ENCODE measurements at regions not wholly inside any gene's neighbourhood (a gene's known extent, or its start where the extent isn't known, plus 50 kb on each side); places are given as distances from the start of the nearest gene placed in this dataset.
"Not testable (repeated sequence)": the region's sequence is repeated elsewhere in the genome, so short reads cannot be mapped to it uniquely, and the experiment has no call there.

DNA sequence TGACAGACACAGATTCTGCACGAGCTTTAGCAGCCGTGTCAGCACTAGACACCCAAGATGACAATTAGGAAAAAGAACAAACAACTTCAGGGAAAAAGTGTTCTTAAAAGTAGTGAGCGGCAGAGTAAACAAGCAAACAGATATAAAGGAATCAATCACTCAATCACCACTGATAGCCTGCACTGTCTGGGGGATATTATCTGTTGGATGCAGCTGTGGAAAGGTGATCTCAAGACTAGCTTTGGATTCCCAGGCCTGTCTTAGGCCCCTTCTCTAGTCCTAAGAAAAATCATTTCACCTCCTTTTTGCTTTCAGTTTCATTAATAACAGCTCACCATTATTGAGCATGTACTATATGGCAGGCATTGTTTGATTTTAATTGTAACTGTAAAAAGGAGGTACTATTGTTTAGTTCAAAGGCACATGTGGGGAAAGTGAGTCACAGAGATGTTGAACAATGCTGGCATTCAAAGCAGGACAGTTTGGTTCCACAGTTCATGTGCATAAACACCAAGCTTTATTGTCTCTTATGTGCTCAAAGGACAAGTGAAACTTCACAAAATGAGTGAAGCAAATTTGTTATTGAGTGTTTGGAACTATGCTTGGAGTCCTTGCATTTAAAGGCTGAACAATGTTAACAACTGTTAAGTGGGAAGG, 147.3 kb upstream of the TCF4 start:
- no peak for DNase-seq (ENCODE audit: low spot score)

DNA sequence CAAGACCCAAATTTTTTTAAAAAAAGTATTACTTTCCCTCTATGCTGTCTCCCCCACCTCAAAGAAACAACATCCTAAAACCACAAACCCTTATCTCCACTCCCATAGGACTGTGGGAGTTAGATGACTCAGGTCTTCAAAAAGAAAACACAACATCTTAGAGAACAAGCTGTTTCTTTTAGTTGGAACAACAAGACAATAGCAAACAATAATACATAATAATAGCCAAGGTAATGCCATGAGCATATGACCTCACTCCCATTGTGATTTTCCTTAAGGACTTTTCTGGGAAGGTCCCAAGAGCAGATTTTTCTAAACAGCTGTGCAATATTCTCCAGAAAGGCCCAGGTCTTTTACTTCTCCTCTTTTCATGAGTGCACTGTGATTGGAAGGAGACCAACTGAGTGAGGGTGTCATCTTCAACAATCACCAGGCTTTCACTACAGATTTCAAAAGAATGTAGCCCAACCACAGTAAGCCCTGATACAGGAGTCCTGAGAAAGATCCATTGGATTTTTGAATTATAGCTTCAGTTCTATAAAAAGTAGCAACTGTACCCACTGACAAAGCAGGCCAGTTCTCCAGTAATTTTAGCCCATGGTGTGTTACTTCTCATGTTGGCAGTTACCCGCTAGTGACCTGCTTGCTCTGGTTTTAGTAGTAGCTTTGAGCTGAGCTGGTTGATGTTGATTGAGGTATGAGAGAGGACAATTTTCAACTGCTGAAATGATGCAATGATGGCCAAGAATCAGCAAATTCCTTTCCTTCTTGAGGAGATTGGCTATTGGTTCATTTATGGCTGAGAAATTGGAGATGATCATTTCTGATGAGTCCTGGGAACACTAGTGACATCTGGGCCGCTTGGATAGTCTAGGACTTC, 144.5 kb upstream of the TCF4 start:
- DNase-seq (ENCODE audit: low spot score): no peak

DNA sequence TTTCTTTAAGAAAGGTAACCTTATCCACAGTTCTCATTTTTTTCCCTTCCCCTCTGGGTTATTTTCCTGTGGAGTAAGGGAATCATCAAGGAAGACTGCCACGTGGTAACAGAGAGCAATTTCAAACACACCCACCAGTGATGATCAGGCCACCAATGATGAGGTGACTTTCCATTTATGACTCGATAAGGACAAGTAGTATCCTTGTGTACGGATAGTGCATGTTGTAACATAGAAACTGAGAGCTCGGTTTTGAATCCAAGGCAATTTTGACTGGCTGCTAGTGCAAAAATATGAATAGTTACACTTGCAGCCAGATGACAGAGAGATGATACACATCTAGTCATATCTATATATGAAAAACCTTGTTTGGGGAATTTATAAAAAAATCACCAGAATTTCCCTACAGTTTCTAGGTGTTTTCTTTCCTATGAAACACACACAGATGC, 143.6 kb upstream of the TCF4 start:
- no peak for DNase-seq (ENCODE audit: low spot score)

DNA sequence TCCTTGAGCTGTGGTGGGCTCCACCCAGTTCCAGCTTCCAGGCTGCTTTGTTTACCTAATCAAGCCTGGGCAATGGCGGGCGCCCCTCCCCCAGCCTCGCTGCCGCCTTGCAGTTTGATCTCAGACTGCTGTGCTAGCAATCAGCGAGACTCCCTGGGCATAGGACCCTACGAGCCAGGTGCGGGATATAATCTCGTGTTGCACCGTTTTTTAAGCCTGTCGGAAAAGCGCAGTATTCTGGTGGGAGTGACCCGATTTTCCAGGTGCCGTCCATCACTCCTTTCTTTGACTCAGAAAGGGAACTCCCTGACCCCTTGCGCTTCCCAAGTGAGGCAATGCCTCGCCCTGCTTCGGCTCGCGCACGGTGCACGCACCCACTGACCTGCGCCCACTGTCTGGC, 133.0 kb upstream of the TCF4 start:
- not testable (repeated sequence) for DNase-seq (ENCODE audit: low spot score)

DNA sequence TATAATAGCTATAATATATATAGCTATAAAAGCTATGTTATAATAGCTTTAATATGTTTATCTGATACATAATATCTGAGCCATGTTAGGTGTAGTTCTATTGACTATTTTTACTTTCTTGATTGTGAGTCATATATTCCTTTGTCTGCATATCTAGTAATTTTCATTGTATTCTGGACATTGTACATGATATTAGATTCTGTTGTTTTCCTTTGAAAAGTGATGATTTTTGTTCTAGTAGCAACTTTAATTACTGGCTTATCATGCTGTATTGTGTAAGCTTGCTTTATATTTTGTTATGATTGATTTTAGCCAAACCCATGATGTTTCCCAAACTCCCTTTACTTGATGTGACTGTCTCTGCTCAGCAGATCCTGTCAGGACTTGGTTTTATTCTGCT, 125.7 kb upstream of the TCF4 start:
- no peak for DNase-seq (ENCODE audit: low spot score)

DNA sequence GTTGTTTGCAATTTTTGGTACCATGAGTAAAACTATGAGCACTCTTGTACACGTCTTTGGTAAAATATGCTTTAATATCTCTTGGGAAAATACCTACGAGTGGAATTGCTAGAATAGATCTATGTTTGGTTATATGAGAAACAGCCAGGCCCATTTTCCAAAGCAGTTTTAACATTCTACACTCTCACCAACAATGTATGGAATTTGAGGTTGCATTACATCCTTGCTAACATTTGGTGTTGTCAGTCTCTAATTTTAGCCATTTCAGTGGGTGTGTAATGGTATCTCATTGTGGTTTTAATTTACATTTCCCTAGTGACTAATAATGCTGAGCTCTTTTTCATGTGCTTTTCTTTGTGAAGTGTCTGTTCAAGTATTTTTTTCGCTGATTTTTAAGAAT, 118.9 kb upstream of the TCF4 start:
- DNase-seq (ENCODE audit: low spot score): no peak

DNA sequence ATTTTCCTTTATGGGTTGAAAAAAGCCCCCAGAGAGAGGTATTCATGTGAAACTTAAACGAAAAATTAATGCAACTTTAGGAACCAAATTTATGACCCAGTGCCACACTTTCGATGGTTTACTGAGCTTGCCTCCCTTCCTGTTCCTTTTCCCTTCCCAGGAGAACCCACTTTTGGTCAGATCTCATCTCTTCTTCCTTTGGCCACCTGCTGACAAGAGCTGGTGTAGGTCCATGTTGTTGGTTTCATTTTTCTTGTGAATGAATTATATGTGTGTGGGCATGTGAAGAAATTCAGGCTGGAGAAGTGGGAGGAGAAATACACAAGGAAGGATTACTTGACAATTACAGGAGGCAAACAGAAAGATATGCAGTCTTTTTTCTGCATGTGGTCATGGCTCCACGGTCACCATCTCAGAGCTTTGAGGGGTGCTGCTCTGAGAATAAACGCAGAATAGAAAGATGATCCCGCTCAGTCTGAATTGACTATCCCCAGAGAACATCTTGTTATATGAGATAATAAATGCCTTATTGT, 111.3 kb upstream of the TCF4 start:
- DNase-seq (ENCODE audit: low spot score): no peak

DNA sequence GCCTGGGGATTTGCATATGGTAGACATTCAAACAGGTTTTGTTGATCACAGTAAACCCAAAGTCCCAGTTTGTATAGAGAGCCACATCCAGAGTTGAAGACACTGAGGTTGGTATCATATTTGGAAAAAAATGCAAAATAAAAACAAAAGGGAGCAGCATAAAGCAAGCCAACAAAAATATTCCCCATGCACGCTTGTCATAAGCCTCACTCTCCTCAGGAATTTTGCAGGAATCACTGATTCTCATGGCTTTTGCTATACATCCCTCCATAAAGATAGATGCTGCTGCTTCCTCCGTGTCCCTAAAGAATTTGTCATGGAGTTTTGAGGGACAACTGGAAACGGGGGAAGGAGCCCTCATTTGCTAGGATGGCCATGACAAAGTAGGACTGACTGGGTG, 108.8 kb upstream of the TCF4 start:
- DNase-seq (ENCODE audit: low spot score): no peak

DNA sequence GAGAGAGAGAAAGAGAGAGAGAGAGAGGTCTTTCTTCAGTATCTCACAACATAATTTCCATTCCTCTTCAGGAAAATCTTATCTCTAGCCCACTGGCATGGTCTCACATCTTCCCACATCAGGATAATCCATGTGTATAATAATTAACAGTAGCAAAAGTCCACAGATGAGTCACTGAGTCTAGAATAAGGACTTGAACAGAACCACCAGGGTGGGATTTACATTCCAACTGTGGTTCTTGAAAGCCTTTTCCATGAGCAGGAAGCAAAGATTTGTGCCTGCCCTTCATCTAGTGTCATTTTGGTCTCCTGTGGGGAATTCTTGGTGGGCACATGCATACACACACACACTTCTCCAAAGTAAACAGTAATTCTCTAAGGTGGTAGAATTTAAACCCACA, 107.1 kb upstream of the TCF4 start:
- no peak for DNase-seq (ENCODE audit: low spot score)

DNA sequence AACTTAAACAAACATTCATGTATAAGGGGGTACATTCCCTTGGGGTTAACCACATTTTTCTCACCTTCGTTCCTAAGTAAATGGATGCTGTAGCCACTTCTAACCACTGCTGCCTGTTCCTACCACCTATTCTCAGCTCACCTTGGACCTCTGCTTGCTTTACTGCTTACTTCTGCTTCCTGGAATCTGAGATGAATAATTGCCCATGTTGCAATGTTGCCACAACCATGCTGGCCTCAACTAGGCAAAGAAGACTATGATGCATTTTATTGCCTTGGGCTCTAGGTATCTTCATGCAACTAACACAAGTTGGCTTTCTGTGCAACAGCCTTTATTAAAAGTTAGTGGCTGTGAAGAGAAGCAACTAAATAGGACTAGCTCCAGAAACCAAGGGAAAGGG, 106.3 kb upstream of the TCF4 start:
- no peak for DNase-seq (ENCODE audit: low spot score)

DNA sequence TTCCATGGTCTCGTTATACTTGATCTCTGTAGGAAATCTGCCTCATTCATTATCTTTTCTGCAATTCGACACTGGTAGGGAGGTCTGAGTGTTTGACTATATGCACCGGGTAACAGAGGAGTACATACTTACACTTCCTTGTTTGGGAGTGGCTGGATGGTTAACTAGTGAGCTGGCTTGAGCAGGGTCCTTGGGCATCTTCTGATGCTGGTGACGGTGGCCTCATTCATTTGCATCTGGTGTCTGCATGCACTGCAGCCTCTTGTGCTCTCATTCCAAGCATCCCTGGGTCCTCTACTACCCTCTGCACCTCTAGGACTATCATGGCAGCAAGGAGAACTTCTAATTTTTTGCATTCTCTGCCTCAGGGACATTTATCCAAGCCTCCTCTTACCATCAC, 100.0 kb upstream of the TCF4 start:
- DNase-seq (ENCODE audit: low spot score): no peak

DNA sequence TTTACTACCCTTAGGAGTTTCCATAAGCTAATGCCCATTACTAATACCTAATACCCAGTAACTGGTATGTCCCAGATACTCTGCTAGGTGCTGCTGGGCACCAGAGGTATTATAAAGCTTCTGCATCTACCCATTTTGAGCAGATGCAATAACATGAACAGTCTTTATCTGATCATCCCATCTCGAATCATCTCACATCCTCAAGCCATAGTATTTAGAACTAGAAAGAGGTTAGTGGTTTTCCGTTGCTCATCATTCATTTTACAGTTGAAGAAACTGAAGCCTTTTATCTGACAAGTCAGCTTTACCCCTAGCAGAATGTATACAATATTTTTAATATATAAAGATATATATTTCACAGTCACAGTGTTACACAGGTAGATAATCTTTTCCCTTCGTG, 99.1 kb upstream of the TCF4 start:
- DNase-seq (ENCODE audit: low spot score): no peak

DNA sequence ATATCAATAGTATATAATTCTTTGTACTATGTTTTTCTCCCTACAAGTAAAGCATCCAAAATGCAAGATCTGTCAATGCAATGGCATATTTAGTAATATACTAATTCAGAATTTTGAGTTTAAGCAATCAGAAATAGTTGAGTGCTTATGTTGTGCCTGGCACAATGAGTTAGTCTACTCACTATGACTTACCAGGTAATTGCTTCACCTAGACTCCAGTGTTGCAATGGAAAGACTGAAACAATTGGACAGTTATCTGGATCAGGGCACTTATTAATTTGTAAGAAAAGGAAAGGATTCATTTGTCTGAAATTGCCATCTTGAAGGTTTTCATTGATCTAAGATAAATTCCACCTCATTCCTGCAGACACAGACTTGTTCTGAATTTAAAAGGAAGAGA, 97.6 kb upstream of the TCF4 start:
- DNase-seq (ENCODE audit: low spot score): no peak

DNA sequence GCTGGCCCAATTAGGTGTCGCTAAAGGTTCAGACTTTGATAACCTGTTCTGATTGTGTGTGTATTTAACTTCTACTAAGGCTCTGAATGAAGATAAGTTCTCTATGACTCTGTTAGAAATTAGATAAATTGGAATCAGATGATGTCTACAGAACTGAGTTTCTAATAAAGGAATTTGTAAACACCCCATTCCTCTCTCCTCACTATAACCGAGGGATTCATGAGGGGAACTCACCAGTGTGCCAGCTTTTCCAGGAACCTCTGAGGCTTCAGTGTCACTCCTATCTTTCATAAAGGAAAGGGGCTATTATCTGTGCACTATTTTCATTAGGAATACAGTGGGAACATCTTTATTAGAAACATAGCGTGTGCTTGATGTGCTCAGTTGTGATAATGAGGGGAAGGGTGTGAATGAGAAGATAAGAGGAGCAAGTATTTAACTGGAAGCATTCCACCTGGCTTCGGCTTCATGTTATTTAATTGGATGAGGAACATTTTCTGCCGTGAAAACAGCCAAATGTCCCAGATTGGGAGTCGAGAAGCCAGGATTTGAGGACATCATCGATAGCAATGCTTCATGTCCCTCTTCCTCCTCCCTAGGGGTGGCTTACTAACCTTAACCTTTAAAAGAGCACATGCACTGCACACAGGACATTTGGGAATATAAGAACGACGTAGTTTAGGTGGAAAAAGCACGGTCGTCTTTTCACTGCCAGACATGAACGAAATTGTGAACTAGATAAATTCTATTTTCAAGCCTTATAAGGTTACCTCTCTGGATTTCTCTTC, 84.8 kb upstream of the TCF4 start:
- DNase-seq (ENCODE audit: low spot score): peak; percentile 66

DNA sequence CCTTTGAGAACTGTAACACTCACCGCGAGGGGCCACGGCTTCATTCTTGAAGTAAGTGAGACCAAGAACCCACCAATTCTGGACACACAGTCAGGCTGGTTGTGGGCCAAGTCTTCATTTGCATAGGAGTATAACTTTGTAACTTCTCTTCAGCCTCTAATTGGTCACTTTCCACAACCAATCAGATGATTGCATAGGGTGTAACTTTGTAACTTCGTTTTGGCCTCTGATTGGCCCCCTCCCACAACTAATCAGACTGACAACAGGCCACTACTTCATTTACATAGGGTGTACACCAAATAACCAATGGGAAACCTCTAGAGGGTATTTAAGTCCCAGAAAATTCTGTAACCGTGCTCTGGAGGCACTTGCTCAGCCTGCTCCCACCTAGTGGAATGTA, 77.5 kb upstream of the TCF4 start:
- DNase-seq (ENCODE audit: low spot score): no peak

DNA sequence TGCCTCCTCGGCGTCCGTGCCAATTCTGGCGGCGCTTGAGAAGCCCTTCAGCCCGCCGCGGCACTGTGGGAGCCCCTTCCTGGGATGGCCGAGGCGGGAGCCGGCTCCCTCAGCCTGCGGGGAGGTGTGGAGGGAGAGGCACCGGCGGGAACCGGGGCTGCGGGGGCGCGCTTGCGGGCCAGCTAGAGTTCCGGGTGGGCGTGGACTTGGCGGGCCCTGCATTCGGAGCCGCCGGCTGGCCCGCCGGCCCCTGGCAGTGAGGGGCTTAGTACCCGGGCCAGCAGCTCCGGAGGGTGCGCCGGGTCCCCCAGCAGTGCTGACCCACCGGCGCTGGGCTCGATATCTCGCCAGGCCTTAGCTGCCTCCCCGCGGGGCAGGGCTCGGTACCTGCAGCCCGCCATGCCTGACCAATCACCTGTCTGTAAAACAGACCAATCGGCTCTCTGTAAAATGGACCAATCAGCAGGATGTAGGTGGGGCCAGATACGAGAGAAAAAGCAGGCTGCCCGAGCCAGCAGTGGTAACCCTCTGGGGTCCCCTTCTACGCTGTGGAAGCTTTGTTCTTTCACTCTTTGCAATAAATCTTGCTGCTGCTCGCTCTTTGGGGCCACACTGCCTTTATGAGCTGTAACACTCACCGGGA, 76.9 kb upstream of the TCF4 start:
- DNase-seq (ENCODE audit: low spot score): not testable (repeated sequence)

DNA sequence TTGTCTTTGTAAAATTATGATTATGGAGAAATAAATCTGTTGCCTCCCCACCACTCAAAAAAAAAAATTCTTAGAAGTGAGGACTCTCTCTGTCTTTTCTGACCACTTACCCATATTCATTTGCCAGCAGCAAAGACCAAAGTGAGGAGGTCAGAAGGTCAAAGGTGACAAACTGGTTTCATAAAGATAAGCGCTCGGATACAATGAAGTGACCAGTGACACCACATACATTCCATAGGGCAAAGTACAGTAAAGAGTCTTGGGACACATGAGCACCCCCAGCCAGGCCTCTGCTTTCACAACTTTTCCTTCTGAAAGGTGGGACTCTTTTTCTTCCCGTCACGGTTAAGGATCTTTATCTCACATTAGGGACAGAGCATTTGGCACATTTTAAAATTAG, 75.9 kb upstream of the TCF4 start:
- DNase-seq (ENCODE audit: low spot score): no peak

DNA sequence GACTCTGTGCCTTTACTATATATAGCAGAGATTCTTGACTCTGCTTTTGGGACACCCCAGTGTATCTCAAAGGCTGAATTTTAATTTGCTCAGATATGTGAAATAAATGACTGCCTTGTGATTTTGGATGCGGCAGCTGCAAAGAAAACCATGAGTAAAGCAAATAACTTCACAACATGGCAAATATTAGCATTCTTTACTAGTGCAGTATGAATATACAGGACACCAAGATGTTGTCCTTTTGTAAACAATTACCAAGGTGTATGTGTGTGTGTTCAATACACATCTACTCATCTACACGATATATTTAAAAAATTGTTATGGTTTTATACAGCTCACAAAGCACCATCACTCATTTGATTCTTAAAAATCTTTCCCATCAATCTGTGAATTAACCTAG, 70.6 kb upstream of the TCF4 start:
- no peak for DNase-seq (ENCODE audit: low spot score)

DNA sequence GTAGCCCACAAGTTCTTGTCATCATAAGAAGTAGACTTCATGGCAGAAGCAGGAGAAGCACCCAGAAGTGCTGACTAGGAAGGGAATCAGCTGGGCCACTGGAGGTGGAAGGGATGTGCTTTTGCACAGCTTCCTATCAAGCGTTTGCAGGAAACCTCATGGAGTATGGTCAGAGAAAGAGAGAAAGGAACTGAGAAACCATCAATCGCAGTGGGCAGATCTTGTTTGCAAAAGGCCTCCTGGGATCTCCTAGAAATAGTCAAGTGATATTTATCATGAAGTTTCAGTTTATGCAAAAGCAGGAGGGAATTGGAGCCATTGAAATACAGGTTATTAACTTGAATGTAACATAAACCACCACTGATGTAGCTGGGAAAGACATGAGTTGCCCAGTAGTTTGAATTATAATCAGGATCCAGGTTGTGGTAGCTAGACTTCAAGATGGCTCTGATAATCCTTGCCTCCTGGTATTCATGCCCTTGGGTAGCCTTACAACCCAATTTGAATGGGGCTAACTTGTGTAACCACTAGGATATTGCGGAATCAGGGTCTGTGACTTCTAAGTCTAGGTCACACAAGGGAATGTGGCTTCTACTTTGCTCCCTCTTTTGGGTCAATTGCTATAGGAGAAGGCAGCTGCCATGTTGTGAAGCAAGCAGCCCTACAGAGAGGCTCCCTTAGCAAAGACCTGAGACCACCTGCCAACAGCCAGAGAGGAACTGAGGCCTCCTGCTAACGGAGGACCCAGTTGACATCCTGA, 69.8 kb upstream of the TCF4 start:
- no peak for DNase-seq (ENCODE audit: low spot score)

DNA sequence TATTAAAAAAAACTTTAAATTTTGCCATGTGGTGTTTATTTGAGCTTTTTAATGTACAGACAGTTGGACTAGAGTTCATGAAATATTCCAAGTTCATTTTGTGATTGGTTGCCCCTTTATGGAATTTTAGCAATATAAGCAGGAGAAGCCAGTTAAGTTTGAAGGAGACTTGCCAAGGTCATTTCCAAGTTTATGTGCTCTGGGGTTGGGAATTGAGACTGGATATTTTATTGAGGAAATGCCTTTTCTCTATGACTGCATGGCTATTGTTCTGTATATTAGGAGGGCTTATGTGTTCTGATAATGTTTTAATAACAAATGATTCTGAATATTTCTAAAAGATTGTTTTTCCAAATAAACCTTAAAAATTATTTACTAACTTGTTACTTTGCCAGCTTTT, 67.0 kb upstream of the TCF4 start:
- no peak for DNase-seq (ENCODE audit: low spot score)

DNA sequence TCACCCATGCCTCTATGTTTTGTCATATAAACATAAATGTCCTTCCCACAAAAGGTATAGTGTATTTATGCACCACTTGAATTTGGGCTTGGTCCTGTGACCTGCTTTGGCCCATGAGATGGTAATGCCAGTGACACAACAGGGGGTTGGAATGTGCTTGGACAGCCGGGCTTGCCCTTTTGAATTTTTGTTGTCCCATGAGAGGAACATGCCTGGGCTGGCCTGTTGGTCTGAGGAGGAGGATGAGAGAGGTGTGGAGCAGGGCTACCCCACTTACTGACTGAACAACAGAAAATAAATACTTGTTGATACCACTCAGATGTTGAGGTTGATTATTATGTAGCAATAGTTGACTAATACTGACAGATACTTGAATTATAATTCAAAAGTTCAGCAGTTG, 63.2 kb upstream of the TCF4 start:
- no peak for DNase-seq (ENCODE audit: low spot score)
